SK-N-SH (cell line): ENCODE measurements at regions not wholly inside any gene's neighbourhood (a gene's known extent, or its start where the extent isn't known, plus 50 kb on each side); places are given as distances from the start of the nearest gene placed in this dataset.

Experiments used
- CTCF ChIP-seq: fragments of 200-600 bp; sonication (generic); IDR thresholded peaks from 2 replicates; pipeline ENCODE4 v1.6.1; 2017; ENCODE audit warnings: antibody characterized with exemption, mild to moderate bottlenecking, moderate library complexity
- FOXJ3 ChIP-seq: sonication (generic); formaldehyde crosslinking; IDR thresholded peaks from 2 replicates; pipeline ENCODE4 v1.5.1; 2020; ENCODE audit warnings: mild to moderate bottlenecking, missing genetic modification reagents
- RAD21 ChIP-seq: IDR thresholded peaks from 2 replicates; pipeline ENCODE4 v1.6.1; 2012; ENCODE audit warnings: mild to moderate bottlenecking, low read length
- SIN3A ChIP-seq: IDR thresholded peaks from 2 replicates; pipeline ENCODE4 v1.6.1; 2012; ENCODE audit warnings: low read depth, mild to moderate bottlenecking, low read length, moderate library complexity, borderline replicate concordance
- SMC3 ChIP-seq: IDR thresholded peaks from 2 replicates; pipeline ENCODE4 v1.6.1; 2012; ENCODE audit warnings: low read depth, low read length, improper control_type of control experiment
- TAF1 ChIP-seq: IDR thresholded peaks from 2 replicates; pipeline ENCODE4 v1.6.1; 2012; ENCODE audit warnings: low read depth, mild to moderate bottlenecking, low read length, moderate library complexity, borderline replicate concordance

GRCh38 chr7:83791737-83792136 lies 142.8 kb upstream of the SEMA3E start:
- TF ChIP-seq SMC3: no peak
- TF ChIP-seq TAF1: no peak
- TF ChIP-seq CTCF: no peak
- no peak for TF ChIP-seq RAD21
- no peak for TF ChIP-seq FOXJ3 (CRISPR knock-in tag)
- no peak for TF ChIP-seq SIN3A
